Activated CD8-positive, alpha-beta memory T cell treated with anti-CD3 and anti-CD28 coated beads, Interleukin-2, amount 50 U/mL, for 24 hours (primary cell): ENCODE measurements at regions not wholly inside any gene's neighbourhood (a gene's known extent, or its start where the extent isn't known, plus 50 kb on each side); places are given as distances from the start of the nearest gene placed in this dataset.
"Not testable (repeated sequence)": the region's sequence is repeated elsewhere in the genome, so short reads cannot be mapped to it uniquely, and the experiment has no call there.

ENCODE experiments used
- DNase-seq: peaks from one replicate; pipeline ENCODE4 v3.0.0-alpha.2; 2020; ENCODE audit errors: extremely low read depth

GRCh38 chr3:72085036-72085435 is 300.1 kb upstream of the PROK2 start:
- DNase-seq: no peak

GRCh38 chr3:72082776-72083462 is 298.0 kb upstream of the PROK2 start:
- DNase-seq: no peak

- no peak for DNase-seq
These were observed 297.3 kb upstream of the PROK2 start for GRCh38 chr3:72082186-72082715.

- no peak for DNase-seq
These were observed 296.7 kb upstream of the PROK2 start for GRCh38 chr3:72081471-72082185.

- DNase-seq: no peak
These were observed 295.9 kb upstream of the PROK2 start for GRCh38 chr3:72080800-72081199.

- DNase-seq: no peak
These were observed 295.1 kb upstream of the PROK2 start for GRCh38 chr3:72080095-72080494.

- no peak for DNase-seq
These were observed 294.5 kb upstream of the PROK2 start for GRCh38 chr3:72079369-72079872.

- DNase-seq: no peak
These were observed 293.9 kb upstream of the PROK2 start for GRCh38 chr3:72078676-72079368.

GRCh38 chr3:72077473-72078259 is 292.7 kb upstream of the PROK2 start:
- no peak for DNase-seq

- DNase-seq: not testable (repeated sequence)
These were observed 290.9 kb upstream of the PROK2 start for GRCh38 chr3:72075848-72076247.

GRCh38 chr3:72071624-72072023 is 286.7 kb upstream of the PROK2 start:
- no peak for DNase-seq

- DNase-seq: no peak
These were observed 285.1 kb upstream of the PROK2 start for GRCh38 chr3:72070005-72070404.

- no peak for DNase-seq
These were observed 284.6 kb upstream of the PROK2 start for GRCh38 chr3:72069543-72069942.

- DNase-seq: no peak
These were observed 283.7 kb upstream of the PROK2 start for GRCh38 chr3:72068621-72069020.

- DNase-seq: no peak
These were observed 282.8 kb upstream of the PROK2 start for GRCh38 chr3:72067721-72068120.

- no peak for DNase-seq
These were observed 281.1 kb upstream of the PROK2 start for GRCh38 chr3:72065872-72066641.

GRCh38 chr3:72065236-72065635 is 280.3 kb upstream of the PROK2 start:
- DNase-seq: no peak

GRCh38 chr3:72064727-72065126 is 279.8 kb upstream of the PROK2 start:
- not testable (repeated sequence) for DNase-seq

GRCh38 chr3:72062017-72062416 is 277.1 kb upstream of the PROK2 start:
- no peak for DNase-seq

GRCh38 chr3:72060447-72061034 is 275.6 kb upstream of the PROK2 start:
- DNase-seq: peak; percentile 5
